ENCODE measurements at regions not wholly inside any gene's neighbourhood (a gene's known extent, or its start where the extent isn't known, plus 50 kb on each side); places are given as distances from the start of the nearest gene placed in this dataset.
"Not testable (repeated sequence)": the region's sequence is repeated elsewhere in the genome, so short reads cannot be mapped to it uniquely, and the experiment has no call there.

- peak; percentile 53 for DNase-seq (ENCODE audit: low spot score)
- in situ Hi-C loops (cut with HindIII; ENCODE audit: low sequenced_read_pairs) = no loop called here
Measured at GRCh38 chr9:1870915-1871314, 144.2 kb upstream of the SMARCA2 start.

- in situ Hi-C loops (cut with HindIII; ENCODE audit: low sequenced_read_pairs) = no loop called here
- peak; percentile 25 for DNase-seq (ENCODE audit: low spot score)
Measured at GRCh38 chr9:1871626-1872419, 143.3 kb upstream of the SMARCA2 start.

DNA sequence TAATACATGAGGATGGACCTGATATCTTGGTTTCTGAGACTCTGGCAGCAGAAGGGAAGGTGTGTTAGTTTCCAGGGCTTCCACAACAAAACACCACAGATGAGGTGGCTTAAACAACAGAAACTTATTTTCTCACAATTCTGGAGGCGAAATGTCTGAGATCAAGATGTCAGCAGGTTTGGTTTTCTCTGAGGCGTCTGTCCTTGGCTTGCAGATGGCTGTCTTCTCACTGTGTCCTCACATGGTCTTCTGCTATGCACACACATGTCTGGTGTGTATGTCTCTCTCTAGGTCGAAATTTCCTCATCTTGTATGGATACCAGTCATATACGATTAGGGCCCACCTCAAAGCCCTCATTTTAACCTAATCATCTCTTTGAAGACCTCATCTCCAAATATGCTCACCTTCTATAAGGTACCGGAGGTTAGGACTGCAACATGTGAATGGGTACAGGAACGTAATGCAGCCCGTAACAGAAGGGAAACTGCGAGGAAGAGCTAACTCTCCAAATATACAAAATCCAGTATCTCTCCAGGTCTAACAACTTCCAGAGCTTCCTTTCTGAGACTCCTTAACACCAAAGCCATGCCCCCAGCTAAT is 139.8 kb upstream of the SMARCA2 start:
- in situ Hi-C loops (cut with HindIII; ENCODE audit: low sequenced_read_pairs) = no loop called here
- no peak for DNase-seq (ENCODE audit: low spot score)

GRCh38 chr9:1875921-1876448 is 139.2 kb upstream of the SMARCA2 start:
- DNase-seq (ENCODE audit: low spot score) = no peak
- in situ Hi-C loops (cut with HindIII; ENCODE audit: low sequenced_read_pairs) = no loop called here

GRCh38 chr9:1876891-1877496 is 138.2 kb upstream of the SMARCA2 start:
- DNase-seq (ENCODE audit: low spot score) = no peak
- in situ Hi-C loops (cut with HindIII; ENCODE audit: low sequenced_read_pairs) = no loop called here

DNA sequence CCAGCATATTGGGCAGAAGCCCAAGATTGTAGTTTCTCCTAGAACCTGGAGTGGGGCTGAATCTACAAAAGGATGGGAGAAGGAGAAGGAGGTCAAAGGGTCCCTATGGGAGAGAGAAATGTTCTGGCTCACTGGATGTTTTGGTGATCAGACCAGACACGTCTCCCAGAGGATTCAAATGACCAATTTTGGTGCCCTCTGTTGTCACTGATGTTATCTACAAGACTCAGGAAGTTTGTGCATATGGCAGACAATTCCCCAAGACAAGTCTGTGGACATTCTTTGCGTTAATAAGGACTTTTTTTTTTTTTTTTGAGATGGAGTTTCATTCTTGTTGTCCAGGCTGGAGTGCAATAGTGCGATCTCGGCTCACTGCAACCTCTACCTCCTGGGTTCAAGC is 137.2 kb upstream of the SMARCA2 start:
- DNase-seq (ENCODE audit: low spot score) = no peak
- in situ Hi-C loops (cut with HindIII; ENCODE audit: low sequenced_read_pairs) = no loop called here

GRCh38 chr9:1878811-1879210 is 136.3 kb upstream of the SMARCA2 start:
- in situ Hi-C loops (cut with HindIII; ENCODE audit: low sequenced_read_pairs) = no loop called here
- no peak for DNase-seq (ENCODE audit: low spot score)

- in situ Hi-C loops (cut with HindIII; ENCODE audit: low sequenced_read_pairs) = no loop called here
- no peak for DNase-seq (ENCODE audit: low spot score)
Measured at GRCh38 chr9:1879501-1879900, 135.6 kb upstream of the SMARCA2 start.

DNA sequence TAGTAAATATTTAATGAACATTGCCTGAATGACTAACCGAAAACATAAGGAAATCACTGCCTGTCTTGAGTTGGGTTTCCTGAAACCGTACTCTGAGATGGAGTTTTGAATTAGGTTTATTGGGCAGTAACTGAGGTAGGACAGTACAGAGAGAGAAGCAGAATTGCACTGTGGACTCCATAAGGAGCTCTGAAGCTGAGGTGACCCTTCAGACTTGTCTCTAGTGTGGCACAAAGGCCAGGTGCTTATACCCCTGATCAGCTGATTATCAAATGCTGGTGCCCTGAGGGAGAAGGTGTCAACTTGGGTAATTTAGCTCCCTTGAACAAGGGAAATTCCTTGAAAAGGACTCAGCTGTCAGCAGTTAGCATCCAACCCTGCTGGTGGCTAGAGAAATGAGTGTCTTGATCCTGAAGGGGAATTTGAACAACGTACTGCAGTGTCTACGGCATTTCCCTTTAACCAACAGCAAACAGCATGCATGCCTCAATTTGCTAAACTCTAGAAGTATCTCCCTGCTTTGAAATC is 135.0 kb upstream of the SMARCA2 start:
- no peak for DNase-seq (ENCODE audit: low spot score)
- in situ Hi-C loops (cut with HindIII; ENCODE audit: low sequenced_read_pairs) = no loop called here

GRCh38 chr9:1881708-1882295 is 133.3 kb upstream of the SMARCA2 start:
- no peak for DNase-seq (ENCODE audit: low spot score)
- in situ Hi-C loops (cut with HindIII; ENCODE audit: low sequenced_read_pairs) = no loop called here

DNA sequence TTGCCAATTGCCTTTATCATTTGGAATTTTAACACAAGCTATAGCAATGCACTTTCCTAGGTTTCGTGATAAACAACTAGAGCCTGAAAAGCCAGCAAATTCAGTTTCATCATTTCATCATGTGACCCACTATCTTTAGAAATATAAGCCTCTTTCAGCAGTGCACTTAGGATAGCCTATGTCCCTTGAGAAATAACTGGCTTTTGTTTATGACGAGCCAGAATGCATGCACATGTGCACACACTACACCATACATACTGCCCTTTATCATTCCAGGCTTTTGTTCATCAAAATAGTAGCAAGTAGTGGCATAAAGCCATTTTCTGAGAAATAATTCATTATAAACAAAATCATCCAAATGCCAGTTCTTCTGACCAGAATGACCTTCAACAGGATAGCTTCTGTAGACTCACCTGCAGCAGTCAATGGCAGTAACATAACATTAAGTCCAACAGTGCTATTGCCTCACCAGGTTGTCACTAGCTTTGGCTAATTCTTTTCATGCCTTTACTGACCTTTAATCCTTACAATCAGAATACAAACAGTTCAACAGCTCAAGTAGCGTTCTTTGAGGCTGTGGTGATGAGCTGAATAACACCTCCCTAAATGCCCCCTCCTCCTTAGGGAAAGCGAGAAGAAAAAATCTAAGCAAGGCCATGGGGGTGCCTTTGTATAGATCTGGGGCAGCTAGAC is 132.3 kb upstream of the SMARCA2 start:
- in situ Hi-C loops (cut with HindIII; ENCODE audit: low sequenced_read_pairs) = no loop called here
- DNase-seq (ENCODE audit: low spot score) = no peak

GRCh38 chr9:1890201-1890600 is 124.9 kb upstream of the SMARCA2 start:
- in situ Hi-C loops (cut with HindIII; ENCODE audit: low sequenced_read_pairs) = no loop called here
- no peak for DNase-seq (ENCODE audit: low spot score)

DNA sequence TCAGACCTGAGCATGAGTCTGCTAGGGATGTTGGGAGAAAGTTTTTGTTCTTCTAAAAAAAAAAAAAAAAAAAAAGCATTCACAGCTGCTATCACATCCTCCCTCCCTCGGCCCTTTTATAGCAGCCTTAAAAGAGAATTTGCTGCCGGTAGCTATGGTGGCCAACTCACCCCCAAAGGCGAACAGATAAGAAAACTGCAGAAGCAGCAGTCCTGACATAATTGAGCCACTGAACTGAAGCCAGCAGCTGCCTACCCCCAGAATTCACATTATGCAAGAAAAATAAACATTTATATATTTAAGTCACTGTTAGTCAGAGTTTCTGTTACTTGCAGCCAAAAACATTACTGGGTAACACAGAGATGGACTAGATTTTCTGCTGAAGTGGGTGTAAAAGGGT is 124.3 kb upstream of the SMARCA2 start:
- DNase-seq (ENCODE audit: low spot score) = no peak
- in situ Hi-C loops (cut with HindIII; ENCODE audit: low sequenced_read_pairs) = no loop called here

GRCh38 chr9:1903080-1903704 is 112.0 kb upstream of the SMARCA2 start:
- in situ Hi-C loops (cut with HindIII; ENCODE audit: low sequenced_read_pairs) = not testable (repeated sequence)

DNA sequence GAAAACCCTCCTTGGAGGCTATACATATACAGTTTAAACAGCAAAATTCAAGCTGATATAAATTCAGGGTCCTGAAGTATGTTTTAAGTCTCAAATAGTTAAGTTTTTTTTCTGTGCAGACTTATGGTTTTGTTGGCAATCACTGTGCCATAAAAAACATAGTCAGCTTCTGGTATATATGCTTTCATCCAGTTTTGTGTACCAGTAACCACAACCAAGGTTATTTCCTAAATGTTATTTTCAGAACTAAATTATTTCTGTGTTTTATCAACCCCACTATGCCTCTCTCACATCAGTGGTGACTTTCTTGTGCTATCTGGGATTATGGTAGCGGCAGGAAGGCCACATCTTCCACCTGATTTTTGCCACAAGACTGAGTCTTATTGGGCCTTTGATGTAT is 107.7 kb upstream of the SMARCA2 start:
- no peak for DNase-seq (ENCODE audit: low spot score)
- in situ Hi-C loops (cut with HindIII; ENCODE audit: low sequenced_read_pairs) = no loop called here

More at GRCh38 chr9:1903080-1903704, 112.0 kb upstream of the SMARCA2 start:
- not testable (repeated sequence) for DNase-seq (ENCODE audit: low spot score)

DNA sequence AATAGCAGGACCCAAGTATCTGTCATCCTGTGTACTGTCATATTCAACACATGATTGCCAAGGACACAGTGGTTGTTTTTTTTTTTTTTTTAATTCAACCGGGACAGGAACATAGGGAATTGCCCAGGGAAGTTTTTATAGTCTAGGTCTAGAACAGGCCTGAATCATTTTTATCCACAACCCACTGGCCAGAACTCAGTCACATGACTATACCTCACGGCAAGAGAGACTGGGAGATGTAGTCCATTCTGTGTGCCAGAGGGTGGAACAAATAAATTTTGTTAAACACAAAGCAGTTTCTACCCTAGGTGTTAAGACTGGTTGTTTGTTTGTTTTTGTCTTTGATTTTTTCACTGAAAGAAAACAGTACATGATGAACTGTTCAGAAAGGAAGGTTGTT is 105.8 kb upstream of the SMARCA2 start:
- no peak for DNase-seq (ENCODE audit: low spot score)

GRCh38 chr9:1910269-1910811 is 104.8 kb upstream of the SMARCA2 start:
- no peak for DNase-seq (ENCODE audit: low spot score)
- in situ Hi-C loops (cut with HindIII; ENCODE audit: low sequenced_read_pairs) = no loop called here

More for the DNA sequence above, 105.8 kb upstream of the SMARCA2 start:
- in situ Hi-C loops (cut with HindIII; ENCODE audit: low sequenced_read_pairs) = no loop called here

DNA sequence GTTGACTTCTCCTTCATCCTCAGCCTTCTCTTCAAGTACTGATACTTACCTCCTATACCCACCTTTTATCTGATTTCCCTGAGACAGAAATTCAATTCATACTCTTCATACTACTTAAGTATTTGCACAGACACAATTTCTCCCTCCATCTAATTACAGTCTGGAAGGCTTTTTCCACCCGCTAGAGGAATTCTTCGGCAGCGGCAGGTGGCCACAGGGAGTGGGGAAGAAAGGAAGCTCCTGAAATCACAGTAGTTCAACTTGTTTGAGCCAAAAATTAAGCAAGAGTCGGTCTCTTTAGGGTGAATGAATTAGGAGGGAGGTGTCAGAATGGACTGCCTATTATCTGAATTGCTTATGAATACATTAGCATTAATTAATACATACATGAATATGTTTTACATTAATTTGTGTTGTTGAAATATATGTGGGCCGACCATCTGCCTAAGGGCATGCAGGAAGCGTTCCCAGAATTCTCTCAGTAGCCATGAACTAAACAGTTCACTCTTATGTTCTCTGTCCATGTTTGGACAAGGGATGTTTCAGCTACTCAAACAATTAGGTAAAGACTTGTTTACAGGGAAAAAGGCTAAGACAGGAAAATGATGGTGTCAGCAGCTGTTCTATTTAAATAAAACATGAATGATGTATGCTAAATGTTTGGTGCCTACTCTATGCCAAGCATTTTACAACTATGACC is 101.4 kb upstream of the SMARCA2 start:
- DNase-seq (ENCODE audit: low spot score) = no peak
- in situ Hi-C loops (cut with HindIII; ENCODE audit: low sequenced_read_pairs) = no loop called here

Measured in G401 (cell line).